ENCODE measurements at regions not wholly inside any gene's neighbourhood (a gene's known extent, or its start where the extent isn't known, plus 50 kb on each side); places are given as distances from the start of the nearest gene placed in this dataset.

DNA sequence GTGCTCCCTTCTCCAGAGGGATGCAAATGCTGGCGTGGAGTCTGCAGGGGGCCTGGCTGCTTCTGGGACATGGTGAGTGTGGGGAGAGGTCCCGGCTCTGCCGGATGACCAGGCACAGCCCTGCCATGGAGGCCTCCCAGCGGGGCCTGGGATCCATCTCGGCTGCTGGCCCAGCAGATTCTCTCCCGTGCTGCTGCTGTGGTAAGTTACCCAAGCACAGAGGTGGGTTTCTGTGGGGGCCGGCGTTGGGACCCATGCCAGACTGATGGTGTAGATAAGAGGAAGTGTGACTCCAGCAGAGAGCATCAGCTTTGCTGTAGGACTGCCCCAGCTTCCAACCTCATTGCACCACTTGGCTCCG, 147.5 kb upstream of the B3GAT1 start:
- TF ChIP-seq, protein P1, sequence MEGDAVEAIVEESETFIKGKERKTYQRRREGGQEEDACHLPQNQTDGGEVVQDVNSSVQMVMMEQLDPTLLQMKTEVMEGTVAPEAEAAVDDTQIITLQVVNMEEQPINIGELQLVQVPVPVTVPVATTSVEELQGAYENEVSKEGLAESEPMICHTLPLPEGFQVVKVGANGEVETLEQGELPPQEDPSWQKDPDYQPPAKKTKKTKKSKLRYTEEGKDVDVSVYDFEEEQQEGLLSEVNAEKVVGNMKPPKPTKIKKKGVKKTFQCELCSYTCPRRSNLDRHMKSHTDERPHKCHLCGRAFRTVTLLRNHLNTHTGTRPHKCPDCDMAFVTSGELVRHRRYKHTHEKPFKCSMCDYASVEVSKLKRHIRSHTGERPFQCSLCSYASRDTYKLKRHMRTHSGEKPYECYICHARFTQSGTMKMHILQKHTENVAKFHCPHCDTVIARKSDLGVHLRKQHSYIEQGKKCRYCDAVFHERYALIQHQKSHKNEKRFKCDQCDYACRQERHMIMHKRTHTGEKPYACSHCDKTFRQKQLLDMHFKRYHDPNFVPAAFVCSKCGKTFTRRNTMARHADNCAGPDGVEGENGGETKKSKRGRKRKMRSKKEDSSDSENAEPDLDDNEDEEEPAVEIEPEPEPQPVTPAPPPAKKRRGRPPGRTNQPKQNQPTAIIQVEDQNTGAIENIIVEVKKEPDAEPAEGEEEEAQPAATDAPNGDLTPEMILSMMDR (conservative IDR thresholded peaks at IDR 0.05), result no peak
- no peak for TF ChIP-seq EZH2 (IDR thresholded peaks at IDR 0.05; ENCODE audit: low read depth)
